ENCODE measurements at regions not wholly inside any gene's neighbourhood (a gene's known extent, or its start where the extent isn't known, plus 50 kb on each side); places are given as distances from the start of the nearest gene placed in this dataset.

GRCh38 chr20:11409561-11409960 lies 508.1 kb upstream of the BTBD3 start:
- TF ChIP-seq CTCF (conservative IDR thresholded peaks at IDR 0.05) (no peak), EZH2 (IDR thresholded peaks at IDR 0.05; ENCODE audit: low read depth) (no peak)
